Smooth muscle cell (in vitro differentiated cells): ENCODE measurements at regions not wholly inside any gene's neighbourhood (a gene's known extent, or its start where the extent isn't known, plus 50 kb on each side); places are given as distances from the start of the nearest gene placed in this dataset.
A peak's percentile ranks its signal among the peaks of the same experiment; 100 is the strongest.
"Not testable (repeated sequence)": the region's sequence is repeated elsewhere in the genome, so short reads cannot be mapped to it uniquely, and the experiment has no call there.

Source experiments
- DNase-seq: peaks from one replicate; lab custom pipeline; 2025; ENCODE audit not compliant: unreplicated experiment; lab: John Stamatoyannopoulos, UW
- H2AFZ ChIP-seq: fragments of 200-600 bp; sonication (generic); 2 replicates; pipeline ENCODE4 v1.6.0; 2016; ENCODE audit warnings: antibody characterized with exemption, low read depth, mild to moderate bottlenecking
- H3F3A ChIP-seq: fragments of 200-600 bp; sonication (generic); 2 replicates; pipeline ENCODE4 v1.6.0; 2017; ENCODE audit warnings: antibody characterized with exemption, low read depth
- H3K27ac ChIP-seq: fragments of 200-600 bp; sonication (generic); 2 replicates; pipeline ENCODE4 v1.5.1; 2016; ENCODE audit warnings: low read depth, mild to moderate bottlenecking
- H3K27me3 ChIP-seq: fragments of 200-600 bp; sonication (generic); 2 replicates; pipeline ENCODE4 v1.6.1; 2016; ENCODE audit warnings: low read depth, mild to moderate bottlenecking
- H3K36me3 ChIP-seq: fragments of 200-600 bp; sonication (generic); 2 replicates; pipeline ENCODE4 v1.5.1; 2016; ENCODE audit warnings: low read depth
- H3K4me1 ChIP-seq: fragments of 200-600 bp; sonication (generic); 2 replicates; pipeline ENCODE4 v1.5.1; 2016; ENCODE audit warnings: low read depth
- H3K4me2 ChIP-seq: fragments of 200-600 bp; sonication (generic); 2 replicates; pipeline ENCODE4 v1.6.0; 2016; ENCODE audit warnings: mild to moderate bottlenecking
- H3K4me3 ChIP-seq: fragments of 200-600 bp; sonication (generic); 2 replicates; pipeline ENCODE4 v1.5.1; 2016; ENCODE audit warnings: mild to moderate bottlenecking
- H3K79me2 ChIP-seq: fragments of 200-600 bp; sonication (generic); 2 replicates; pipeline ENCODE4 v1.6.0; 2016; ENCODE audit warnings: low read depth, mild to moderate bottlenecking
- H3K9ac ChIP-seq: fragments of 200-600 bp; sonication (generic); 2 replicates; pipeline ENCODE4 v1.6.0; 2016; ENCODE audit warnings: low read depth
- H3K9me3 ChIP-seq: fragments of 200-600 bp; sonication (generic); replicated peaks from 2 replicates; pipeline ENCODE4 v1.5.1; 2016; ENCODE audit warnings: low read depth
- H4K20me1 ChIP-seq: fragments of 200-600 bp; sonication (generic); 2 replicates; pipeline ENCODE4 v1.6.0; 2016; ENCODE audit warnings: low read depth
- CTCF ChIP-seq: fragments of 200-600 bp; sonication (generic); IDR thresholded peaks from 2 replicates; pipeline ENCODE4 v1.5.1; 2017; ENCODE audit warnings: borderline replicate concordance, mild to moderate bottlenecking, antibody characterized with exemption; ENCODE audit not compliant: insufficient read depth, poor library complexity, severe bottlenecking
- WGBS: methylation state at CpG from one replicate; pipeline ENCODE4 v1.1.7; 2016; ENCODE audit warnings: low lambda C conversion rate; 5-methylcytosine and 5-hydroxymethylcytosine counted together

GRCh38 chr1:189212606-189213005 is 1265.1 kb downstream of the BRINP3 start:
- Histone ChIP-seq H3K27me3 (no peaks in the 10 kb centered on the region), H3K4me1 (no peaks in the 10 kb centered on the region), H3K36me3 (no peaks in the 10 kb centered on the region), H3K4me2 (no peak overlapping the region), H3K27ac (no peak overlapping the region), H3K4me3 (no peak overlapping the region), H3K79me2 (no peaks in the 10 kb centered on the region), H3K9ac (no peak overlapping the region), H3K9me3 (no peaks in the 10 kb centered on the region), H4K20me1 (no peaks in the 10 kb centered on the region), H3F3A (no peaks in the 10 kb centered on the region), H2AFZ (no peak overlapping the region)
- WGBS, result 92% methylated on average over 2 of the region's 2 CpGs
- no peak for TF ChIP-seq CTCF
- no peak for DNase-seq

DNA sequence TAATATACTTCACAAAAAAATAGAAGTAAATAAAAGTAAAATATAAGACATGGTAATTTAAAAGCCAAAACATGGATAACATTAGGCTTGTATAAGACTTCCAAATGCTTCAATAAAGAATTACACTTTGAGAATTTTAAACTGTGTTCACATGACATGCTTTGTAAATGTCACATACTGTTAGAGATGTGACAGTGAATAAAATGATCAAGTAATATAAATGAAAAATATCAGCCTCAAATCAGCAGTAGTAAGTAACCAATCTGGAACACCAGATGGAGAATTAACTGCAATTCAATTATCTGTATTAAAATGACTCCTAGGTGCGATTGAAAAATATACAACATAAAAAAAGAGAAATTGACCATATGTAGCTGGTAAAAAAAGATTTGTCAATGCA is 1260.8 kb downstream of the BRINP3 start:
- no peaks in the 10 kb centered on the region for H3K79me2 ChIP-seq
- no peak for TF ChIP-seq CTCF
- no peaks in the 10 kb centered on the region for H3K4me1 ChIP-seq
- H2AFZ ChIP-seq, result no peak overlapping the region
- no peaks in the 10 kb centered on the region for H3K9me3 ChIP-seq
- no peak overlapping the region for H3K4me3 ChIP-seq
- no peak for DNase-seq
- H3K9ac ChIP-seq, result no peak overlapping the region
- no peaks in the 10 kb centered on the region for H3K27me3 ChIP-seq
- no peaks in the 10 kb centered on the region for H4K20me1 ChIP-seq
- H3K4me2 ChIP-seq, result no peak overlapping the region
- WGBS, result 77% methylated on average over 1 of the region's 1 CpG
- no peak overlapping the region for H3K27ac ChIP-seq
- H3K36me3 ChIP-seq, result no peaks in the 10 kb centered on the region
- no peaks in the 10 kb centered on the region for H3F3A ChIP-seq

GRCh38 chr1:189217646-189218045 is 1260.0 kb downstream of the BRINP3 start:
- Histone ChIP-seq H3K4me2 (no peak overlapping the region), H3K27ac (no peak overlapping the region), H2AFZ (no peak overlapping the region), H4K20me1 (no peaks in the 10 kb centered on the region), H3K36me3 (no peaks in the 10 kb centered on the region), H3F3A (no peaks in the 10 kb centered on the region), H3K4me1 (no peaks in the 10 kb centered on the region), H3K9ac (no peak overlapping the region), H3K4me3 (no peak overlapping the region), H3K9me3 (no peaks in the 10 kb centered on the region), H3K79me2 (no peaks in the 10 kb centered on the region), H3K27me3 (no peaks in the 10 kb centered on the region)
- no peak for TF ChIP-seq CTCF
- no peak for DNase-seq

- no peaks in the 10 kb centered on the region for H4K20me1 ChIP-seq
- no peak overlapping the region for H3K9ac ChIP-seq
- H3K4me1 ChIP-seq, result no peaks in the 10 kb centered on the region
- no peaks in the 10 kb centered on the region for H3K9me3 ChIP-seq
- no peak overlapping the region for H3K4me3 ChIP-seq
- H3F3A ChIP-seq, result no peaks in the 10 kb centered on the region
- no peak overlapping the region for H3K4me2 ChIP-seq
- 79% methylated on average over 1 of the region's 1 CpG for WGBS
- no peaks in the 10 kb centered on the region for H3K36me3 ChIP-seq
- no peaks in the 10 kb centered on the region for H3K79me2 ChIP-seq
- no peak for DNase-seq
- no peak overlapping the region for H2AFZ ChIP-seq
- TF ChIP-seq CTCF, result peak; percentile 44
- H3K27me3 ChIP-seq, result no peaks in the 10 kb centered on the region
- H3K27ac ChIP-seq, result no peak overlapping the region
Measured at GRCh38 chr1:189220750-189221149, 1256.9 kb downstream of the BRINP3 start.

GRCh38 chr1:189225794-189226145 is 1251.9 kb downstream of the BRINP3 start:
- H2AFZ ChIP-seq, DNase-seq, H3K9ac ChIP-seq: not testable (repeated sequence)

More at GRCh38 chr1:189225794-189226145, 1251.9 kb downstream of the BRINP3 start:
- H3K27me3 ChIP-seq, H4K20me1 ChIP-seq, H3K79me2 ChIP-seq, H3K4me2 ChIP-seq, H3K9me3 ChIP-seq, H3K36me3 ChIP-seq, H3K4me1 ChIP-seq, H3K27ac ChIP-seq, H3F3A ChIP-seq, H3K4me3 ChIP-seq: not testable (repeated sequence)
- 94% methylated on average over 3 of the region's 28 CpGs for WGBS
